ENCODE measurements at regions not wholly inside any gene's neighbourhood (a gene's known extent, or its start where the extent isn't known, plus 50 kb on each side); places are given as distances from the start of the nearest gene placed in this dataset.

GRCh38 chr16:51507286-51507685 is 356.2 kb upstream of the SALL1 start:
- no peak overlapping the region for H2AFZ ChIP-seq (ENCODE audit: low read depth, low read length)
- ChIA-PET CTCF (no interaction called here), POLR2A (no interaction called here)
- intact Hi-C loops (cut with micrococcal nuclease) (no loop called here), dilution Hi-C loops (cut with MboI; ENCODE audit: extremely low pct_ligation_motif_present, low sequenced_read_pairs) (no loop called here)
- H3K4me1 ChIP-seq (ENCODE audit: control insufficient read depth, extremely low read depth, insufficient read depth, low read length): no peaks in the 10 kb centered on the region
- H4K20me1 ChIP-seq (replicated peaks; ENCODE audit: control insufficient read depth, extremely low read depth, insufficient read depth, low read length): no peaks in the 10 kb centered on the region
- H3K27ac ChIP-seq (ENCODE audit: insufficient read depth, low read depth, low read length): no peak overlapping the region
- no peak for TF ChIP-seq EZH2 (IDR thresholded peaks at IDR 0.05; ENCODE audit: borderline replicate concordance, low read depth, low read length, severe bottlenecking)
- H3K9me1 ChIP-seq (replicated peaks; ENCODE audit: control insufficient read depth, extremely low read depth, insufficient read depth, low read length): no peaks in the 10 kb centered on the region
- no TSS peak for BruUV-seq (replicated peaks)
- H3K4me2 ChIP-seq (ENCODE audit: insufficient read depth, low read length): no peak overlapping the region
- H3K79me2 ChIP-seq (ENCODE audit: control insufficient read depth, insufficient read depth, low read length): no peaks in the 10 kb centered on the region
- FAIRE-seq (no peak), DNase-seq (ENCODE audit: low read depth, low spot score) (no peak)
- H3K9me3 ChIP-seq (replicated peaks; ENCODE audit: control insufficient read depth, insufficient read depth, low read length): no peaks in the 10 kb centered on the region
- H3K27me3 ChIP-seq (ENCODE audit: control insufficient read depth in 2 of 2, insufficient read depth in 2 of 2, low read length in 2 of 2): no peaks in the 10 kb centered on the region
- no peak overlapping the region for H3K4me3 ChIP-seq (replicated peaks in 1 of 3; ENCODE audit: insufficient read depth in 1 of 3, low read depth in 1 of 3, low read length in 3 of 3)
- H3K36me3 ChIP-seq (ENCODE audit: control insufficient read depth in 2 of 2, extremely low read depth in 1 of 2, insufficient read depth in 2 of 2, low read length in 2 of 2): no peaks in the 10 kb centered on the region
- H3K9ac ChIP-seq (replicated peaks; ENCODE audit: extremely low read depth, insufficient read depth, low read length): no peak overlapping the region

- Histone ChIP-seq H3K9me3 (replicated peaks; ENCODE audit: control insufficient read depth, insufficient read depth, low read length) (no peaks in the 10 kb centered on the region), H3K4me1 (ENCODE audit: control insufficient read depth, extremely low read depth, insufficient read depth, low read length) (no peaks in the 10 kb centered on the region), H3K4me2 (ENCODE audit: insufficient read depth, low read length) (no peak overlapping the region), H3K36me3 (ENCODE audit: control insufficient read depth in 2 of 2, extremely low read depth in 1 of 2, insufficient read depth in 2 of 2, low read length in 2 of 2) (no peaks in the 10 kb centered on the region), H3K4me3 (replicated peaks in 1 of 3; ENCODE audit: insufficient read depth in 1 of 3, low read depth in 1 of 3, low read length in 3 of 3) (no peak overlapping the region), H4K20me1 (replicated peaks; ENCODE audit: control insufficient read depth, extremely low read depth, insufficient read depth, low read length) (no peaks in the 10 kb centered on the region), H3K27me3 (ENCODE audit: control insufficient read depth in 2 of 2, insufficient read depth in 2 of 2, low read length in 2 of 2) (no peaks in the 10 kb centered on the region), H3K9ac (replicated peaks; ENCODE audit: extremely low read depth, insufficient read depth, low read length) (no peak overlapping the region), H3K9me1 (replicated peaks; ENCODE audit: control insufficient read depth, extremely low read depth, insufficient read depth, low read length) (no peaks in the 10 kb centered on the region), H2AFZ (ENCODE audit: low read depth, low read length) (no peak overlapping the region), H3K79me2 (ENCODE audit: control insufficient read depth, insufficient read depth, low read length) (no peaks in the 10 kb centered on the region), H3K27ac (ENCODE audit: insufficient read depth, low read depth, low read length) (no peak overlapping the region)
- DNase-seq (ENCODE audit: low read depth, low spot score): no peak
- CTCF ChIA-PET: no interaction called here
- intact Hi-C loops (cut with micrococcal nuclease) (no loop called here), dilution Hi-C loops (cut with MboI; ENCODE audit: extremely low pct_ligation_motif_present, low sequenced_read_pairs) (no loop called here)
- TF ChIP-seq GATA2 (IDR thresholded peaks at IDR 0.05; ENCODE audit: insufficient read depth, insufficient read length, low read depth, low read length) (no peak), CTCF (IDR thresholded peaks at IDR 0.05; ENCODE audit: extremely low read depth in 1 of 2, insufficient read depth in 1 of 2, low read depth in 1 of 2, low read length in 2 of 2) (no peak), POLR2AphosphoS5 (IDR thresholded peaks at IDR 0.05; ENCODE audit: insufficient read depth, low read depth, low read length) (no peak), POLR2A (IDR thresholded peaks at IDR 0.05; ENCODE audit: low read depth, low read length) (no peak), EZH2 (IDR thresholded peaks at IDR 0.05; ENCODE audit: borderline replicate concordance, low read depth, low read length, severe bottlenecking) (no peak), FOS (IDR thresholded peaks at IDR 0.05; ENCODE audit: borderline replicate concordance, insufficient read depth, low read length) (no peak), MYC (IDR thresholded peaks at IDR 0.05; ENCODE audit: low read depth, low read length) (no peak), JUN (IDR thresholded peaks at IDR 0.05; ENCODE audit: borderline replicate concordance, insufficient read depth, insufficient read length, low read depth) (no peak)
- TF ChIP-seq, protein P1, sequence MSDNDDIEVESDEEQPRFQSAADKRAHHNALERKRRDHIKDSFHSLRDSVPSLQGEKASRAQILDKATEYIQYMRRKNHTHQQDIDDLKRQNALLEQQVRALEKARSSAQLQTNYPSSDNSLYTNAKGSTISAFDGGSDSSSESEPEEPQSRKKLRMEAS (IDR thresholded peaks at IDR 0.05; ENCODE audit: insufficient read depth, insufficient read length): no peak
- no TSS peak for BruUV-seq (replicated peaks)
- POLR2A ChIA-PET: no interaction called here
- FAIRE-seq: no peak
These were observed 349.2 kb upstream of the SALL1 start for GRCh38 chr16:51500306-51500705.

Data from endothelial cell of umbilical vein (primary cell).